ENCODE measurements at regions not wholly inside any gene's neighbourhood (a gene's known extent, or its start where the extent isn't known, plus 50 kb on each side); places are given as distances from the start of the nearest gene placed in this dataset.

DNA sequence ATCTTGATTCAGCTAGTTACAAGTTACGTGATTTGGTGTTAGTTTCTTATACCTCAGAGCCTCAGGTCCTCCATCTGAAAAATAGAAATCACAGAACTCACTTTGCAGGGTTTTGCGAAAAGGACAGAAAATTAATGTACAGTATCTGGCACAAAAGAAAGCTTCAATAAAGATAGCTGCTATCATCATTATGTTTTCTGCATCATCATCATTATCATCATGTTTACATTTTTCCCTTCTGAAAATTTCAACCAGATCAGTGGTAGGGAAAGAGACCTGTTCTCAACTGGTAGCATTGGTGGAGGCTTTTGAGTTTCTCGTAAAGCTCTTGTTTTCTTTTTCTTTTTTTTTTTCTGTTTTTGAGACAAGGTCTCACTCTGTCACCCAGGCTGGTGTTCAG, 174.7 kb upstream of the PBX1 start:
- no peak for TF ChIP-seq POLR2A (IDR thresholded peaks at IDR 0.05)
- TF ChIP-seq CTCF (IDR thresholded peaks at IDR 0.05) = no peak

All from prostate gland (tissue), 2 donors.